ENCODE measurements at regions not wholly inside any gene's neighbourhood (a gene's known extent, or its start where the extent isn't known, plus 50 kb on each side); places are given as distances from the start of the nearest gene placed in this dataset.

DNA sequence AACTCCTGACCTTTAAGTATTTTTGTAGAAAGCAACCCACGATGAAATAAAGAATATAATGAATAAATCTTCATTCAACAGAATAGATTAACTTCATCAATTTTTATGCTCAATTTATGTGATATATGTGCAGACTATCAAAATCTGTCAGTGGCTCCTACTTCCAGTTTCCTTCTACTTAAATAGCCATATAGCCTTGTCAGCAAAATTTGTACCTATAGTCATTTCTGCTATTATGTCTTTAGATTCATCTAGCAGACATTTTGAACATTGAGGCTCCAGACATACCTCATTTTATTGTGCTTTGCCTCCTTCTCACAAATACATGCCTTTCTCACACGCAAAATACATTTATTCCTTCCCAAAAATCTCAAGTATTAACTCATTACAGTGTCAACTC, 971.7 kb downstream of the FAM133A start:
- TF ChIP-seq, protein P1, sequence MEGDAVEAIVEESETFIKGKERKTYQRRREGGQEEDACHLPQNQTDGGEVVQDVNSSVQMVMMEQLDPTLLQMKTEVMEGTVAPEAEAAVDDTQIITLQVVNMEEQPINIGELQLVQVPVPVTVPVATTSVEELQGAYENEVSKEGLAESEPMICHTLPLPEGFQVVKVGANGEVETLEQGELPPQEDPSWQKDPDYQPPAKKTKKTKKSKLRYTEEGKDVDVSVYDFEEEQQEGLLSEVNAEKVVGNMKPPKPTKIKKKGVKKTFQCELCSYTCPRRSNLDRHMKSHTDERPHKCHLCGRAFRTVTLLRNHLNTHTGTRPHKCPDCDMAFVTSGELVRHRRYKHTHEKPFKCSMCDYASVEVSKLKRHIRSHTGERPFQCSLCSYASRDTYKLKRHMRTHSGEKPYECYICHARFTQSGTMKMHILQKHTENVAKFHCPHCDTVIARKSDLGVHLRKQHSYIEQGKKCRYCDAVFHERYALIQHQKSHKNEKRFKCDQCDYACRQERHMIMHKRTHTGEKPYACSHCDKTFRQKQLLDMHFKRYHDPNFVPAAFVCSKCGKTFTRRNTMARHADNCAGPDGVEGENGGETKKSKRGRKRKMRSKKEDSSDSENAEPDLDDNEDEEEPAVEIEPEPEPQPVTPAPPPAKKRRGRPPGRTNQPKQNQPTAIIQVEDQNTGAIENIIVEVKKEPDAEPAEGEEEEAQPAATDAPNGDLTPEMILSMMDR (IDR thresholded peaks at IDR 0.05 in 4 of 5, conservative IDR thresholded peaks at IDR 0.05 in 1 of 5): no peak
- no peak for TF ChIP-seq POLR2A (IDR thresholded peaks at IDR 0.05)
